NCI-H1048 (cell line): ENCODE measurements at regions not wholly inside any gene's neighbourhood (a gene's known extent, or its start where the extent isn't known, plus 50 kb on each side); places are given as distances from the start of the nearest gene placed in this dataset.
"Not testable (repeated sequence)": the region's sequence is repeated elsewhere in the genome, so short reads cannot be mapped to it uniquely, and the experiment has no call there.

Experiments
- DNase-seq: peaks from one replicate; lab custom pipeline; 2025; lab: John Stamatoyannopoulos, UW

DNA sequence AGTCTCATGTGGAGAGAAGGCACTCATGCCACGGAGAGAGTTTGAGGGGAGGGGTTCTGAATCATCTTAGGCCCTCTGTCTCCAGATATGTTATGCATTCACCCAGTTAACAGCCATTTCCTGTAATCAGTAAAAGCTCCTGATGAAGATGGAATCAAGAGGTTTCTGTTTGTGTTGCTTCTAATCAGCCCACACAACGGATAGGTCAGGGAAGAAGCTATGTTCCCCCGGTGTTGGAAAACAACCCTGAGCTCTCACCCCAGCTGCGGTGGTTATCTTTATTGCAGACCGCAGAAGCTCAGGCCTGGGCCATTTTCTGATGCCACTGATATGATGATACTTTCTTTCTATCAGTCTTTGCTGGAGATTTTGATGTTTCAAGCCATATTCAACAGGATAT lies 338.5 kb upstream of the ONECUT1 start:
- DNase-seq: no peak

DNA sequence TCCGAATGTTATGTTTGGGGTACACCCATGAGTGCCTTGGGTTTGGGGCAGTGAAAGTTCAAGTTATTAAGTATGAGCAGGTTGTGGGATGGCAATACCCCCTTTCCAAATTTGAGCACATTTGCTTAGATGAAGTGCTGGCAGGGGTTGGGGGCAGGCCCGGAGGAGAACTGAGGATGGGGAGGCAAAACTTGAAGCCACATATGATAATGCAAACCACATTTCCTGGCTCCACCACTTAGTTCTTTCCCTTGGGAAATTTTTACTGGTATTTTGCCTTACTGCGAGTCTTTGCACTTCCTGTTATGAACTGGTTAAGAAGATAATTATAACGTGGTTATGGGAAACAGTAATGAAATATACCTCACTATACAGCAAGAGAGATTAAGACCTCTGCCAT lies 336.0 kb upstream of the ONECUT1 start:
- DNase-seq: no peak

DNA sequence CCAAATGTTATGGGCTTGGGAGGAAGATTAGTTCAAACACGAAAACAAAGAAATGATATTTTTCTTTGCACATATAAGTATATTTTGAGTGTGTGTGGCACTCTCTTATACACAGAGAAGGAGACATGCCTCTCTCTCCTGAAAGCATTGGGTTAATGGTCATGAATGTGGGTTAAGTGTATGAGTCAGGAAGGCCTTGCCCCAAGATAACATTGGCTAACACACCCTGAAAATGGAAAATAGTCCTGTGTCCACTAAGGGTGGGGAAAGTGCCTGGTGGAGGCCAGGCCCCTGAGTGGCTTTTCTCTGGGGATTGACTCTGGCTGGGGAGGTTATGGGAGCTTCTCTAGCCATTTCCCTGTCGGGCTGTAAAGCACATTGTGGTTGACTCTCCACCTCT lies 332.7 kb upstream of the ONECUT1 start:
- DNase-seq: no peak

DNA sequence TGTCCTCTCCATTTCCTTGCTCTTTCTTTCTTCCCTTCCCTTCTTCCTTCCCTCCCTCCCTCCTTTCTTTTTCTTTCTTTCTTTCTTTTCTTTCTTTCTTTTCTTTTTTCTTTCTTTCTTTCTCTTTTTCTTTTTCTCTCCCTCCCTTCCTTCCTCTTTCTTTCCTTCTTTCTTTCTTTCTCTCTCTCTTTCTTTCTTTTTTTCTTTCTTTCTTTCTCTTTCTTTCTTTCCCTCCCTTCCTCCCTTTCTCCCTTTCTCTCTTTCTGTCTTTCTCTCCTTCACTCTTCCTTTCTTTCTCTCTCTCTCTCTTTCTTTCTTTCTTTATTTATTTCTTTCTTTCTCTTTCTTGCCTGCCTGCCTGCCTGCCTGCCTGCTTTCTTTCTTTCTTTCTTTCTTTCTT lies 326.8 kb upstream of the ONECUT1 start:
- not testable (repeated sequence) for DNase-seq

DNA sequence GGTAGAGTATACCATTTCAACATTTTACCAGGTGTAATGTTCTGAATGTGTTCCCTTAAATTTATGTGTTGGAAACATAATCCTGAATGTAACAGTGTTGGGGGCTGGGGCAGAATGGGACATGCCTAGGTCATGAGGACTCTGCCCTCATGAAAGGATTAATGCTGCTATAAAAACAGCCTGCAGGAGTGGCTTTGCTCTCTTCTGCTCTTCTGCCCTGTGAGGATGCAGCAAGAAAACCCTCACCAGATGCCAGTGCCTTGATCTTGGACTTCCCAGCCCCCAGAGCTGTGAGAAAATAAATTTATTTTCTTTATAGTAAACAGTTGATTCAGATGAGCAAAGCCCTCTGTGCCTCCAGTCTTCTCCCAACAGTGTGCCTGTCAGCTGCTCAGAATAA lies 326.0 kb upstream of the ONECUT1 start:
- DNase-seq: no peak

DNA sequence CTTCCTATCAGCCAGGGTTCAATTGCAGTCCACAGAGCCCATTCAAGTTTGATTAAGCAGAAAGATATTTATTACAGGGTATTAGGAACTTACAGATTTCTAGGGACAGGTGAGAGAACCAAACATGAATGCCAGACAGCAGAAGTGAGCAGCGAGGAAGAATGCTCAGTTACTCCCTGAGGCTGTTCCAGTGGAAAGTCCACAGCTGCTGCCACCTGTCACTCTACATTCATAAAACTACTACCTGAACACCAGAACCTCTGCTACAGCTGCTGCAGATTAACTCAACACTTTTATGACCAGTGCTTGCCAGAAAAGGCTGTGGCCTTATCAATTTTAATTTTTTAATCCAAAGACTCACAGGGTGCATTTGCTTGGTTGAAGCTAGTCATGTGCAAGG lies 325.4 kb upstream of the ONECUT1 start:
- no peak for DNase-seq

DNA sequence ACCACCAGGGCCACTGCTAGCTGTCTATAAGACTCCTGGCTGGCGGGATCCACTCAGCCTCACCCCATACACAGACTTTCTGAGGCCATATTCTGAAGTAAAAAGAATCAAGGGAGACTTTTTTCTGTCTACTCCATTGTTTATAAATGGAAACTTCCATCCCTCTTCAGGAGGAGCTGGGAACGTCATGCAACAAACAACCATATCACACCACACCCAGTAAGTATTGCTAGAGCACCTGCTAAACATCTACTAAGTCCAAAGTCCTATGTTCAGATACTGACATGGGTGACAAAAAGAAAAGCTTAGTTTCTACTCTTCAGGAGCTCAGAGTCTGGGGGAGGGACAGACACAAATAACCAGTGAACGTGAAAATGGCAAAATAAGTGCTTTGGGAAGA lies 324.8 kb upstream of the ONECUT1 start:
- no peak for DNase-seq

DNA sequence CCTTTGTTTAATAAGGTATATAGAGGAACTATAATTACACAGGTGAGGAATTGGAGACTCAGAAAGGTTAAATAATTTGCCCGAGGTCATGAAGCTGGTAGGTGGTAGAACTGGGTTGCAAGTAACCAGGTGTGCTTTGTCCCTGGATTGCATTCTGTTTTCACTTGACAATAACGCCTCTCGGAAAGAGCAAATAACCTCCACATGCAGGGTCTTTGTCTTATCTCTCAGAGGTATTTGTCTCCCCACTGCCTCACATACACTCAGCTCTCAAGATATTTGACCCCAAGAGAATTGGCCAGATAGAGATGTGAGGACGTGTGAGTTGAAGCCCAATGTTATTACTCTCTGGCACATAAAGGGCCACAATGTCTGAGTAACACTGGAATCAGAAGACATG lies 320.9 kb upstream of the ONECUT1 start:
- DNase-seq: no peak

DNA sequence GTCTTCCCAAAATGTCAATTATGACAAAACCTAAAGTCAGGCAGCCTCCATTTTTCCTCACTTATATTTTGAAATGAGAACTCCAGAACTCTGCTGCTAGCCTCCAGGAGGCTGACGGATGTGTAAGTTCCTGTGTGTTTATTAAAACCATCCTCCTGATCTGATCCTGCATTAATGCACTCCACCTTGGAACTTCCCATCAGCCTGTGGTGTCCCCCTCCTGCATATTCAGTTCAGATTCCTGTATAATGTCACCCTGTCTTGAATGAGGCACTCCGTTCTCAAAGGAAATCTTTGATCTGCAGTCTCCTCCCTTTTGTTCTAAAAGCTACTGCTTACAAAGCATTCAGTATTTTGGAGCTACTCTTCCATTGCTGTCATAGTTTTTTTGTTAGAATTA lies 318.2 kb upstream of the ONECUT1 start:
- no peak for DNase-seq

DNA sequence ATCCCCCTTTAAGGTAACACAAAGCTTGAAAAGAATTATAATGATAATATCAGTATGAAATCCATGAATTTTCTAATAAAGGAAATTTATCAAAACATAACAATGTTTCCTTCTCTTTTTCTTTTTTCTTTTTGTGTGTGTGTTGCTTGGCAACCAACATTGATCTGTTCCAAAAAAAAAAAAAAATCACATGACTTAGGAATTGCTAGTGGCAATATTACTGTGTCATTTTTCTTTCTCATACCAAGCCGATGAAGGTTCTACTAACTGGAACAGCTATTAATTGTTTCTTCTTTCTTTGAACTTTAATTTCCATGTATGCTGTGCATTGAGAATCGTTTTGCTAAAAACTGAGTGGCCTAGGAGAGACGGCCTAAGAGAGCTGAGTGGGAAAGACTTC lies 317.7 kb upstream of the ONECUT1 start:
- DNase-seq: no peak

DNA sequence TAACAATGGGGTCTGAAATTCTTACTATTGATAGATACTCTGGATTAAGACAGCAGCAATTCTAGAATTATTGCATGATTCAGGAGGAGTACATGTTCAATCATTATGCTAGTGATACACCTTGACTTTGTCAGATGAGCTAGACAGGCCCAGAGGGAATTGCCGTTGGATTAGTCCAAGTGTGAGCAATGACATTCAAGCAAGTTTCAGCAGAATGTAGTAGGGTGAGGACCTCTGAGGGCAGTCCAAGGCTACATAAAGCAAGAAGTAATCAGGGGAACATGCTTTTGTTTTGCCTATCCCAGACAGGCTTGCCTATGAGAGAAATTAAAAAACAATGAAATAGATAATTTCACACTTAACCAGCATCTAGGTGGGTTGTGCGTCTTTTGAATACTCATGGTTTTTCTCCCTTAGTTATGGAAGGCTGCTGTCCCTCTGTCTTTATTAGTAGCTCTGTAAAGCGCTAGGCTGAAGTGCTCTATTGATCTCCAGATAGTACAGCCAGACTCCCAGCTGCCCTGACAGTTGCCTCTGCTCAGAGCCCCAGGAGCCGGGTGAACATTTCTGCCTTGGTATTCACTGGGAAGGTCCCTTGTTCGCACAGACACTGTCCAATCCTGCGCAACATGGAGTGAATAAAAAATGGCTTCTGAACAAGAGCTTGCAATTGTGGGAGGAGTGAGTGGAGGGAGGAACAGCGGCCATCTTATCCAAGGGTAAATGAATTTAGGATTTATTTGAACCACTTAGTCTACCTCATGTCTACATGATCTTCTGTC lies 316.6 kb upstream of the ONECUT1 start:
- no peak for DNase-seq

DNA sequence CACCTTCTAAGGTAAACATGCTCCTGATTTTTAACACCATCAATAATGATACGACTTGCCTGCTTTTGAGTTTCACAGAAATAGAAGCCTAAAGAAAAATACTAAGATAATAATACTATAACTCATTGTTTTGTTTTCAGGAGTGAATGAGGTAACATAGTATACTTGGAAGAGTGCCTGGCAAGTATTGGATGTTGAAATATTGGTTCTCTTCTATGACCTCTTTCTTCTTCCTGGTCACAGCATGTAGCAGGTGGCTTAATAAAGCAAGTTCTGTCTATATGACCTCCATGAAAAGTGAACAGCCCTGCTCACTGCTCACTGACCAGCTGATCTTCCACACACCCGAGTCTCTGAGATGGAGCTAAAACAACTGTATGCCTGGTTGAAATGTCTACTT lies 312.3 kb upstream of the ONECUT1 start:
- DNase-seq: no peak

DNA sequence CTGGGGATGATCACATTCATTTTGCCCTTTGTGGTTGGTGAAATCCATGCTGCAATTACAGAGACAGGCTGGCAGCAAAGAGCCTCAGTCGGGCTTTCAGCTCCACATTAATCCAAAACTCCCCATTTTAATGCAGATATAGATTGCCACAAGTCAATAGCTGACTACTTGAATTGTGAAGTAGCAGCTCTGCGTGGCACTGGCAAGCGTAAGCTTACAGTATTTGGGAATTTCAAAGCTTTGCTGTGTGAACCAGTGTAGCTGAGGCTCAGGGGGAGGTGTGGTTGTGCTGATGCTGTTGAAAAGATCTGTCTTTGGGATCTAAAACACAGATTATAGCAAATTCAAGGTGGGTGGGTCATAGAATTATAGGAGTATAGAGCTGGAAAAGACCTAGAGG lies 290.3 kb upstream of the ONECUT1 start:
- DNase-seq: no peak

DNA sequence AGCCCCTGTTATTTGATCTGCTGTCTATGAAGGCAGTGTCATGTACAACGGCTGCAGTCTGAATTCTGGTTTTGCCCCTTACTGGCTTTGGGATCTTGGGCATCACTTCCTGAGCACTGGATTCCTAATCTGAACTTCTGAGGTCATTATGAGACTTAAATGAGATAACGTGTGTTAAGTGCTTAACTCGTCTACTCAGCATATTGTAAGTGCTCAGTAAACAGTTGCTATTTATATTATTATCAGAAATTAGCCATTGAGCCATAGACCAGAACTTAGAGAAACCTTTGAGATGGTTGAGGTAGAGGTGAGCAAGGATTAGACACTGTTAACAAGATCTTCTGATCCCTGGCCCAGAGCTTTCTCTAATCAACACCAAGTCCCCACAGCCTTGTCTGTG lies 284.1 kb upstream of the ONECUT1 start:
- no peak for DNase-seq

DNA sequence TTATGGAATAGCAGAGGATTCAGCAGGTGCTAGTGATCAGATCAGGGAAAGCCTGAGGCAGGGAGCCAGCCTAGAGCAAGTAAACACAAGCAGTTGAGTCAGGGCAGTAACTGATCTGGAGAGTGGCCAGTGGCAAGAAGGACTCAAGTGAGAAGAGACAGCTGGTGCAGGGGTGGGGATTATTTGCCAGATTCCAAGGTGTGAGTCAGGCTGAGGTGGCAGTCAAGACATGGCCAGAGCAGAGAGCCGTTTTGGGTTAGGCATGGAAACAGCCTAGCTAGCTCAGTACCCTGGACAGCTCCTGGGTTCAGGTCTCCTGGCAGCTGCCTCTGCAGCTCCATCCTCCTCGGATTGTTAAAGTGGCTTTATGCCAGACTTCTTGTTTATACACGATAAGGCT lies 281.9 kb upstream of the ONECUT1 start:
- peak; percentile 42 for DNase-seq

DNA sequence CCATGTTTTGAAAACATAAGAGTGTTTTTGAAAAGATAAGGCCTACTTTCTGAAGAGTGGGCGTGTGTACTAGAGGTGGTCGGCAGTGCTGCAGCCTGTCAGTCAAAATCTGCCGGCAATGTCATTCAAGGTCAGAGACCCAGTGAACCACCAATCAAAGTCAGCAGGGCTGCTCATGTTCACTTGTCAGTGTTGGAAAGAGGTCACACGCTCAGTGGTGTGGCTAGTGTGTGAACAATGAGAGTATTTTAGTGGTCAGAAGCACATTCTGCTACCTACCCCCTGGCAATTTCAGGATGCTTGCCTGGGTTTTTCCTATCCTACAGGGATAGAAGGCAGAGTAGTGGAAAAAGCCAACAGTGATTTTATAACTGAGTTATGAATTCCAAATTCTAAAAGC lies 278.5 kb upstream of the ONECUT1 start:
- no peak for DNase-seq

DNA sequence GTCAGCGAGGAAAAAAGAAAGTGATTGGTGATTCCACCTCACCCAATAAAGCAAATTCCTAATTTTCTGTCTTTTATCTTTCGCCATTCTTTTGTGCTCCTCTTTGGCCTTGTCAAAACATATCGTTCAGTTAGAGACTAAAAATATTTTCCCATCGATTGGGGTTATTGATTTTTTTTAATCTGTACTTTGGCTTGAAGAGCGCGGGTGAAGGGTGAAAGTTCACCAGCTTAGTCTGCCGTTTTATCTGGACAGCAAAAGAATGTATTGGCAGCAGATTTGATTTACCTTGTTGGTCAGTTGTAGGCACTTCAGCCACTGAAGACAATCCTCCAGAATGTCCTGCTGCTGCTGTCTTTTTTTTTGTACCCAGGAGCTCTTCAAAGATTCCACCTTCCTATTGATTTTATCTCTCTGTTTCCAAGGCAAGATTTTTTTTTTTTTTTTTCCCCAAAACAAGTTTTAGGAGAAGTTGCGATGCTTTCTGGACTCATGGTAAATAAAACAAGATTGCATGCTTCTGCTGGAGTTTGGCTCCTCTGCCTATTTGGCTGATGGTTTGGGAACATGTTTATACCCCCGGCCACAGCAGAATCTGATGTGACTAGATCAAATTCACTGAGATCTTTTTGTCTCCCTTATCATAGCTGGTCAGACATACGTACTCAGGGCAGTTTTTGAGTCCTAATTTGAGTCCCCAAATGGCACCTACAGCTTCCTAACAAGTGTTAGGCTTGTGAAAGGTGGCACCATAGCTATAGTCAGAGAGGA lies 269.3 kb upstream of the ONECUT1 start:
- no peak for DNase-seq

DNA sequence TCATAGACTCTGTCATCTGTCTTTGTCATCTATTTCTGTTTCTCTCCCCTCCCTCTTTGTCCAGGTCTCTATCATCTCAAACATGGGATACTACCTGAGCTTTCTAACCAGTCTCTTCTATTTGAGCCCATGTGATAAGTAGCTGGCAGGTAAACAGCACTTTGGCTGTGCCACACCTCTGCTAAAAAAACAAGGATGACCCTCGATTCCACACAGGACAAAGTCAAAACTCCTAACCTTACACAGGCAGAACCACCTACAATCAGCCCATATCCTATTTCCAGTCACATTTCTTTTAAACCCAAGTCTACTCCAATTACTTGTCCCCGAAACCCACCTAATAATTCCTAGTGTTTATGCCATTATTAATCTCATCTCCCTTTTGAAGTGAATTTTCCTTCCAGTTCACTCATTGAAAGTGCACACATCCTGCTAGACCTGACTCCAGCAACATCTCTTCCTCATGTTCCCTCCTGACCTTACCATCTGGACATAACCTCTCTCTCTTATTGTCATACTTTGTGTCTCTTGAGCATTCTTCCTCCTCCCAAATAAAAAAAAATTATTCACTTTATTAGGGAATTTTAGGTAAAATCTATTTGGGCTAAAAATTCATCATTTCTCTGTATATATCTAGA lies 256.1 kb upstream of the ONECUT1 start:
- no peak for DNase-seq

DNA sequence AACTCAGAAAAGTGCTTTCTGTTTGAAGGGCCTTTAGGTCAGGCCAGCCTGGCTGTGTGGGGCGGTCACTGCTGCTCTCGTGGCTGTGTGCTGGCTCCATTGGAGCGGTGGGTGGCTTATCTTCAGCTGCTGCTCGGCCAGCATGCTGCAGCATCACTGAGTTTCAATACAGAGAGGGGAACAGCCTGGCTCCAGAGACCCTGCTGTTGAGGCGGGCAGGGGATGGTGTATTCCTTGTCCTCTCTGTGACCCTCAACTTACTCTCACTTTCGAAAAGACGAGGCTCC lies 248.5 kb upstream of the ONECUT1 start:
- DNase-seq: no peak

DNA sequence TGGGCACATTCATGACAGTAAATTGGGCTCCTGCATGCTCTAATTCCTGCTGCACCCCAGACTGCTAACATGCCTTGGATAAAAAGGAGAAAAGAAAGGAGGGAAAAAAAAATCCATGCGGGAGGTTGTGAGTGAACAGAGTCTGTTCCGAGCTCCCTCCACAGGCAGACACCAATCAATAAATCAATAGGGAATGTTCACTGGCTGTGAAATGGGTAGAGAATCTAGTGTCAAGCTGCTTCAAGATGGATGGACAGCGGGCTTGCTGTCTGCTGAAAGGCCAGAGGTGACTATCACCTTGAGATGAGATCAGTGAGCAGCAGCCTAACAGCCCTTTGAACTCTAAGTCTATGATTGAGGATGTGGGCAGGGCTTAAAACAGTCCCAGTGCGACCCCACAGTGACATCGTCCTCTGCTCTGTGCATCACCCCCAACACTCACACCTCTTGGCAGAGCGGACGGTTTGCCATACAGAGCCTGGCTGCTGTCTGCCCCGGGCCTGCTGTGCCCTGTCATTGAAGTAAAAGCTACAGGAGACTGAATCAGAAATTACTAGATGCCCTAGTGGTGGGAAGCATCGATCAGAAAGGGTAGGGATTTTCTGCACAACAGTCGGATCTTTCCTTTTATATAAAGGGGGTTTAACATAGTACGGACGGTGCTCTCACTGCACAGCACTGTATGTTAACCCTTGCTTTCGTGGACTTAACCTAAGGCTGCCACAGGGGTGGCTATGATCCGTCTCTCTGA lies 247.9 kb upstream of the ONECUT1 start:
- DNase-seq: no peak

DNA sequence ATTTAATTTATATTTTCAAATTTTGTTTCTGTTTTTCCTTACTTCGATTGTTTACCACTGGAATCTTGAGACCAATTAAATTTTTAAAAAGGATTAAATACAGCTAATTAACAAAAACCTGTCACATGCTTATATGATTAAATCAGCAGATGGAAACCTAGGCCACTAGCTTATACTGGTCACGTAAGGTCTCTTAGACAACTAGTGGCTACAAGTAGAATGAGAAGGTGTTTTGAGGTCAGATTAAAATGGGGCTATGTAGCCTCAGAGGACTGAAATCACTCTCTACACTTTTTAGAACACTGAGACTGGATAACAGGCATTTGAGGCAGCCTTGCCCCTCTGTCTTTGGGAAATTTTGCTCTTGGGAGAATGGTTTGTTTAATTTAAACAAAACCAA lies 246.5 kb upstream of the ONECUT1 start:
- DNase-seq: no peak

DNA sequence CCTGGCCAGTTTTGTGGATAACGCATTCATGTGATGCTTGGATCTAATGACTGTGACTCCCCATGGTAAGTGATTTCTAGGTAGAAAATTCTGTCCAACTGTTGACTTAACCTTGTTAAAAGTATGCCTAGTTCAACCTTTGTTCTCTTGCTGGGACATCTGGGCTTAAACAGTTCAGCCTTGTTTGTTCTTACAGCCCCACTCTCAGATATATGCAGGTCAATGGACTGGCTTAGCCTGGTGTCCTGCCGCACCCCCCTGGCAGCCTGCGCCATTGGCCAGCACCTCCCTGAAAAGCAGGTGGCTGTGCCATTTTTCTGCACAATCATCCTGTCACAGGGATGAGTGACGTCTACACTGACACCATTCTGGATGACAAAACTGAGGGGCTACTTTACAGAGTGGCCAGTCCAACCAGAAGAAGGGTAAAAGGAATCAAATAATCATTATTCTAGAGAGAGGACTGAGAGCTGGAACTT lies 244.7 kb upstream of the ONECUT1 start:
- DNase-seq: no peak

DNA sequence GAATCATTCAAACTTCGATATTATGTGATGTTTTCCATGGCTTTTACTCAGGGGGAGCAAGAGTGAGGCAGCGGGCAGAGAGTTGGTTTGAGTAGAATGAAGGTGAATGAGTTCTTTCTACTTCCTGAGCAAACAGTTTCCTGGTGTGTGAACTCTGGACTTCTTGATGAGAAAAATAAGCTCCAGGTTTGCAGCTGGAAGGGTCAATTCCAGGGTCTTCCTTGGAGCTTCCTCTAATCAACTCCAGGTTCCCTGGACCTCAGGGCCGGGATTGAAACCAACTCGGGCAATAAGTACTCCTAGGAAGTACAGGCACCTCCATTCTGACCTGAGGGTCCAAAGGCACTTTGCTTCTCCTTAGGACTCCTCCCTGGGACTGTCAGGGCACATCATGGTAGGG lies 243.6 kb upstream of the ONECUT1 start:
- no peak for DNase-seq
